ENCODE measurements at regions not wholly inside any gene's neighbourhood (a gene's known extent, or its start where the extent isn't known, plus 50 kb on each side); places are given as distances from the start of the nearest gene placed in this dataset.

GRCh38 chr2:240347373-240347940 is 88.0 kb upstream of the GPC1 start:
- TF ChIP-seq CTCF (conservative IDR thresholded peaks at IDR 0.05; ENCODE audit: low read depth, low read length) = no peak
- no peak for TF ChIP-seq EZH2 (IDR thresholded peaks at IDR 0.05; ENCODE audit: borderline replicate concordance, low read depth, low read length, poor library complexity, severe bottlenecking)

All from A673 (cell line).